ENCODE measurements at regions not wholly inside any gene's neighbourhood (a gene's known extent, or its start where the extent isn't known, plus 50 kb on each side); places are given as distances from the start of the nearest gene placed in this dataset.

GRCh38 chr11:119472856-119473222 is 49.9 kb upstream of the THY1 start:
- DNase-seq: no peak

All from NCI-H774 (cell line).